ENCODE measurements at regions not wholly inside any gene's neighbourhood (a gene's known extent, or its start where the extent isn't known, plus 50 kb on each side); places are given as distances from the start of the nearest gene placed in this dataset.

GRCh38 chr11:121723246-121723741 is 270.5 kb upstream of the SORL1-AS1 start:
- no peak for DNase-seq

- DNase-seq, result peak; percentile 7
Measured at GRCh38 chr11:121722431-121723245, 269.9 kb upstream of the SORL1-AS1 start.

GRCh38 chr11:121721961-121722360 is 269.2 kb upstream of the SORL1-AS1 start:
- DNase-seq, result no peak

- DNase-seq, result no peak
Measured at GRCh38 chr11:121721448-121721847, 268.7 kb upstream of the SORL1-AS1 start.

DNA sequence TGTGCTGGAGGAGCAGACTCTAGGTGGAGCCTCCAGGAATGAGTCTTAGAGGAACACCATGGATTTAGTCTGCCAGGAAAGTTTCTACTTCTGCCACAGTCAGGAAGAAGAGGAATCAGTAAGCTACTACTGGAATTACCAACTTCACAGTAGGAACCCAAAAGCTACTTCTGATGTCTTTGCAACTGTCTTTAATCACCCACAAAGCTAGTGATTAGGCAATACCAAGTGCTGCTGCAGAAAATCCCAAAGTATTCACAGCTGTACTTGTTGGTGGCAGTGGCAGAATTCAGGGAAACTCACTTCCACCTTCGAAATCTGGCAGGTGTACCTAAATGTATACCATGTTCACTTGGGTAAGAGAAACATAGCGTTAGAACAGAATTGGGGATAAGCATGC is 264.5 kb upstream of the SORL1-AS1 start:
- DNase-seq, result no peak

DNA sequence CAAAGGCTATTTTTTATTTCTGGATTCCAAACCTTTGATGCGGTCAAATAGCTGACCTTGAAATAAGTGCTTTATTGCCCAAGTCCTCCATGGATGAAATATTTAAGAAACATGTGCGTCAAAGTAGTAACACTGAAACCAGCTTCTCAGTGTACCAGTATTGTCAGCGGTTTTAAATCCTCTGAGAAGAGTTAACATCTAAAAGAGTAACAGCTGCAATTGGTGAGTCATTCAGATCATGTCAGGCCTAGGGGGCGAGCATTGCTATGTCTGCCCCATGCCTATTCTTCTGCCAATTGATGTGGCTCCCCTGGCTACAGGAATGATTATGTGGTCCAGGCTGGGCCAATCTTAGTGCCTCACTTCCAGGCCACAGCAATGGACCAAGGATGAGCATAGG is 263.3 kb upstream of the SORL1-AS1 start:
- DNase-seq, result no peak

DNA sequence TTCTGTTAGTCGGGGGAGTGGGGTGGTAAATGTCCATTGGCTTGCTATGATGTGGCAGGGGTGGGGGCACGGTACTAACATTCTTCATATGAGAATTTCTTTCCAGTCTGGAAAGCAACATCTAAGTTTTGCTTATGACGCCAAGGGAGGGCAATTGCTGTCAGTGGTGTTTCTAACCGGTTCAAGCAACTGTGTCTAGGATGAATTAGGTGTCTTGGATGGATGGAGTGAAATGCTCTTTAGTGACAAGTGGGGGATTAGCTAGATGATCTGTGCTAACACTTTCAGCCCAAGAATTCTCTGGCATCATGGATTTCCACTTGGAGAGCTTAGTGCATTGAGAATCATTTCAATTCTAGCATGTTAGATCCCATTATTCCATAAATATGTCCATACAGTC is 262.6 kb upstream of the SORL1-AS1 start:
- no peak for DNase-seq

DNA sequence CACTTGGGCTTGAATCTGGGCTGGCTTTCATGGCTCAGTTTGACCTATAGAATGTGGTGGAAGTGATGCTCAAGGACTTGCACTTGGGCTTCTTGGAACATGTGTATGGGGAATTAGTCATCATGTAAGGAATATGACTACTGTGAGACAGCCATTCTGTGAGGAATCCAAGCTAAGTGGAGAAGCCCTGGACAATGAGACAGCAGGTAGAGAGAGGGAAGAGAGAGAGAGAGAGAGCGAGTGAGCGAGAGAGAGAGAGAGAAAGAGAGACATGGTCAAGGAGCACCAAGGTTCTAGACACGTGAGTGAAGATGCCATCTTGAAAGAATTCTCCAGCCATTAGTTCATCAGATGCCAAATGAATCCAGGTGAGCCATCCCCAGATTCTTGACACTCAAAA is 261.6 kb upstream of the SORL1-AS1 start:
- DNase-seq, result no peak

DNA sequence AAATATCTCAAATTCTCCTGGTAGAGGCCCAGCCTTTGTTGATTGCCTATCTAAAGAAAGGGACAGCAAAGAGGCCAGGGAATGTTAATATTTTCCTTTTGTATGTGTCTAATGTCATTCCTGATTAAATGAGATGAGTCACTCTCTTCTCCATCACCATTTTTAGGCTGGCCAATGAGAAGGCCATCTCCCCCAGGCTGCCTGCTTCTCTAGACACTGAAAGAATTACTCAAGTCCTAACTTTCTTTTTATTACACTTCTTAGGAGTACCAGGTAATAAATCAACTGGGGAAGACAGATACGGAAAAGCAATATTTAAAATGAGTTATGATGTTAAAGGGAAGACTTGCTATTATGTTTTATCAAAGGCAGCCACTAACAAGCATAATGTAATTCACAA is 259.2 kb upstream of the SORL1-AS1 start:
- no peak for DNase-seq

GRCh38 chr11:121711236-121711635 is 258.5 kb upstream of the SORL1-AS1 start:
- no peak for DNase-seq

DNA sequence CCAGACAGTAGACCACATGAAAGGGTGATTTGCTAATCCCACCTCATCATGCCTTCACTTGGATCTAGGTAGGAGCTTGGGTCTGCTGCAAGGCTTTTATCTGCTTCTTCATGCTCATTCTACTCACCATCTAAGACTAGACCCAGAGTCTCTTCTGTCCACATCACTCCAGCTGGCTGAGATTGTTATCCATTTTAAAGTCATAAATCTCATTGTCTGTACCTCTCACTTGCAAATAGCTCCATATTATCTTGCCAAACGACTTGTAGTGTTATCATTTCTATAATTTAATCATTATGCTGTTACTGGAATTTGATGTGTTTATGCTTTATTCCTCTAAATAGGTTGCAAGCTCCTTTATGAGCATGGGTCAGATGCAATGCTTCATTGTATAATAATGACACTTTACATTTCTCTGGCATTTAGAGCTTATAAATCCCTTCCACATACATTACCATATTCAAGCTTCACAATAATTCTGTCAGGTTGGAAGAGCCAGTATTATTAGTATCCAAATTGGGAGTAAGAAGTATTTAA is 254.2 kb upstream of the SORL1-AS1 start:
- no peak for DNase-seq

GRCh38 chr11:121703201-121703600 is 250.4 kb upstream of the SORL1-AS1 start:
- no peak for DNase-seq

- DNase-seq, result no peak
Measured at GRCh38 chr11:121700968-121701367, 248.2 kb upstream of the SORL1-AS1 start.

- DNase-seq, result no peak
Measured at GRCh38 chr11:121699801-121700200, 247.0 kb upstream of the SORL1-AS1 start.

GRCh38 chr11:121696931-121697670 is 244.3 kb upstream of the SORL1-AS1 start:
- DNase-seq, result no peak

- DNase-seq, result no peak
Measured at GRCh38 chr11:121696177-121696871, 243.6 kb upstream of the SORL1-AS1 start.

- DNase-seq, result no peak
Measured at GRCh38 chr11:121692236-121692635, 239.5 kb upstream of the SORL1-AS1 start.

- no peak for DNase-seq
Measured at GRCh38 chr11:121688860-121689614, 236.3 kb upstream of the SORL1-AS1 start.

DNA sequence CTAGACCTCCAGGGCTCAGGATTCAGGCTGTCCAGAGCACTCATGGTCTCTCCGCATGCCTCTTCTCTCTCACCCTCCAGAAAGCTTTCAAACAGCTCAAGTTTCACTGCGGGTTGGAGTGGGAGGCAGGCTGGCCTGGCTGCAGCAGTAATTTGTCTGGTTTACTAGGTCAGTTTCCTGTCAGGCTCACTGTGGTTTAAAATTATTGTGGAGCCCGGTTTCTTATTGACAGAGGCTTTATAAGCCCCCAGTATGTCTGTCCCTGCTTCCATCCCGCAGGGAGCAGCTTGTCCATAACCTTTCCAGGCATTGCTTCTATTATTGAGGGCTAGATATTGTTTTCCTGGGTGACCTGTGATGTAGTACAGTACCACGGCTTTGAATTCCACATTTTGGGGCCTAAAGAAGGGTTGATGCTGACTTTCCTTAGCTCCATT is 235.3 kb upstream of the SORL1-AS1 start:
- DNase-seq, result no peak

GRCh38 chr11:121683791-121684190 is 231.0 kb upstream of the SORL1-AS1 start:
- DNase-seq, result no peak

All from hematopoietic multipotent progenitor cell treated with erythropoietin and hydrocortisone succinate and interleukin-3 and kit ligand, for 6 days (in vitro differentiated cells).